ENCODE measurements at regions not wholly inside any gene's neighbourhood (a gene's known extent, or its start where the extent isn't known, plus 50 kb on each side); places are given as distances from the start of the nearest gene placed in this dataset.

GRCh38 chr6:155880900-155881299, 425.3 kb upstream of the NOX3 start:
- TF ChIP-seq, protein P1, sequence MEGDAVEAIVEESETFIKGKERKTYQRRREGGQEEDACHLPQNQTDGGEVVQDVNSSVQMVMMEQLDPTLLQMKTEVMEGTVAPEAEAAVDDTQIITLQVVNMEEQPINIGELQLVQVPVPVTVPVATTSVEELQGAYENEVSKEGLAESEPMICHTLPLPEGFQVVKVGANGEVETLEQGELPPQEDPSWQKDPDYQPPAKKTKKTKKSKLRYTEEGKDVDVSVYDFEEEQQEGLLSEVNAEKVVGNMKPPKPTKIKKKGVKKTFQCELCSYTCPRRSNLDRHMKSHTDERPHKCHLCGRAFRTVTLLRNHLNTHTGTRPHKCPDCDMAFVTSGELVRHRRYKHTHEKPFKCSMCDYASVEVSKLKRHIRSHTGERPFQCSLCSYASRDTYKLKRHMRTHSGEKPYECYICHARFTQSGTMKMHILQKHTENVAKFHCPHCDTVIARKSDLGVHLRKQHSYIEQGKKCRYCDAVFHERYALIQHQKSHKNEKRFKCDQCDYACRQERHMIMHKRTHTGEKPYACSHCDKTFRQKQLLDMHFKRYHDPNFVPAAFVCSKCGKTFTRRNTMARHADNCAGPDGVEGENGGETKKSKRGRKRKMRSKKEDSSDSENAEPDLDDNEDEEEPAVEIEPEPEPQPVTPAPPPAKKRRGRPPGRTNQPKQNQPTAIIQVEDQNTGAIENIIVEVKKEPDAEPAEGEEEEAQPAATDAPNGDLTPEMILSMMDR (optimal IDR thresholded peaks at IDR 0.05 in 1 of 3, IDR thresholded peaks at IDR 0.05 in 1 of 3, conservative IDR thresholded peaks at IDR 0.05 in 1 of 3; ENCODE audit: extremely low read depth in 1 of 3, insufficient read depth in 2 of 3, low read length in 3 of 3): no peak
- no peak for TF ChIP-seq EZH2 (IDR thresholded peaks at IDR 0.05; ENCODE audit: low read length)

Data from keratinocyte (primary cell).